ENCODE measurements at regions not wholly inside any gene's neighbourhood (a gene's known extent, or its start where the extent isn't known, plus 50 kb on each side); places are given as distances from the start of the nearest gene placed in this dataset.
"Not testable (repeated sequence)": the region's sequence is repeated elsewhere in the genome, so short reads cannot be mapped to it uniquely, and the experiment has no call there.

DNA sequence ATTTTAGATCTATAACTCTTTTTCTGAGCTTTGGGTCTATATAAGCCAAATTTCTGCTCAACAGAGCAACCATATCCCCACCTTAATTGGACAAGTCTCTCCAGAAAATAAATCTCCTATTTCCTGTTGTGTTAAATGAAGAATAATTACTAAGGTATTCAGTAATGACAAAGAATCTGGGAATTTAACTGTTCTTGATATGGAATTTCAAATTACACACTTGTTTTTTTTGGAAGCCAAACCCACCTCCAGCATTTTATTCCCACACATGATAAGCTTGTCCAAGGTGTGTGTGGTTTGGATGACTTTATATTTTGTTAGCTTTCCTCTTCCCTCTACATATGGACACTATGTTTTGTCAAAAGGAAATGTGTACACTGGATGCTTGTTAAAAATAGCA, 1313.2 kb upstream of the CDH18 start:
- DNase-seq; H3K27me3 ChIP-seq; H3K9me3 ChIP-seq; H3K4me3 ChIP-seq; ATAC-seq; H3K27ac ChIP-seq; intact Hi-C loops (cut with DNase I); H3K4me1 ChIP-seq; H3K36me3 ChIP-seq (replicated peaks in 1 of 2; ENCODE audit: insufficient read depth in 1 of 2, low read depth in 2 of 2): not testable (repeated sequence)

DNA sequence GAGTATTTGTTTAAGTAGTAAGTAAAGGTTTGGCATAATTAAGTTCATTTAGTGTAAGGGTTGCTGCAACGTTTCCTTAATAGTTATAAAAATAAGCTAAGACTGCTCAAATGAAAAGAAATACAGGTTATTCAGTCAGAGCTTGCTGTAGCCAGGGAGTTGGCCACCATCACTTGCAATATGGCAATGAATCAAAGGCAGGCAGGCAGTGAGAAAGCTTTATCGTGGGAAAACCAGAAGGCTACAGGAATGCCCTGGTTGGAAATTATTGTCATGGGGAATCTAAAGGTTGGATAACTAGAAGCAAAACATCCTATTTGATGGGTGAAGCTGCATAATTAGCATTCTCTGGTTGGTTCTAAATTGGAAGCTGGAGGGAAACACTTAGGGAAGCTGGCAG, 1286.4 kb upstream of the CDH18 start:
- H3K27me3 ChIP-seq; H3K27ac ChIP-seq; DNase-seq; H3K4me3 ChIP-seq; H3K4me1 ChIP-seq; H3K36me3 ChIP-seq (replicated peaks in 1 of 2; ENCODE audit: insufficient read depth in 1 of 2, low read depth in 2 of 2); ATAC-seq; H3K9me3 ChIP-seq; intact Hi-C loops (cut with DNase I): not testable (repeated sequence)
- WGBS, 2 donors, result 40 to 43% methylated on average over 2 of the region's 2 CpGs

DNA sequence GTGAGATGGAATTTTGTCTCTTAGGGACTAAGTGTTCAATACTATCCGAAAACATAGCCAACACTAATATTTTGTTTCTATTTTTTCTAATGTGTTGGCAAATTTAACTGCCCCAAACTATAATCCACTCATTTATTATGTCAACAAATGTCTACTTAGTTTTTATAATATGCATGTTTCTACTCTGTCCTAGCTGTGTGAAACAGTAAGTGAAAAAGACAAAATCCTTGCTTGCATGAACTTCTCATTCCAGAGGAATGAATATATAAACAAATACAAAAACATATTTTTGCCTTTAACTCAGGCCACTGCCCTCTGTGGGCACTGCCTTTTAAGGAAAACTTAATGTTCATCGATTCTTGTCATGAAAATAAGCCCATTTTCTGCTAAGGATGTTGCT, 1275.4 kb upstream of the CDH18 start:
- no peak for TF ChIP-seq POLR2A (IDR thresholded peaks at IDR 0.05)
- TF ChIP-seq, protein P1, sequence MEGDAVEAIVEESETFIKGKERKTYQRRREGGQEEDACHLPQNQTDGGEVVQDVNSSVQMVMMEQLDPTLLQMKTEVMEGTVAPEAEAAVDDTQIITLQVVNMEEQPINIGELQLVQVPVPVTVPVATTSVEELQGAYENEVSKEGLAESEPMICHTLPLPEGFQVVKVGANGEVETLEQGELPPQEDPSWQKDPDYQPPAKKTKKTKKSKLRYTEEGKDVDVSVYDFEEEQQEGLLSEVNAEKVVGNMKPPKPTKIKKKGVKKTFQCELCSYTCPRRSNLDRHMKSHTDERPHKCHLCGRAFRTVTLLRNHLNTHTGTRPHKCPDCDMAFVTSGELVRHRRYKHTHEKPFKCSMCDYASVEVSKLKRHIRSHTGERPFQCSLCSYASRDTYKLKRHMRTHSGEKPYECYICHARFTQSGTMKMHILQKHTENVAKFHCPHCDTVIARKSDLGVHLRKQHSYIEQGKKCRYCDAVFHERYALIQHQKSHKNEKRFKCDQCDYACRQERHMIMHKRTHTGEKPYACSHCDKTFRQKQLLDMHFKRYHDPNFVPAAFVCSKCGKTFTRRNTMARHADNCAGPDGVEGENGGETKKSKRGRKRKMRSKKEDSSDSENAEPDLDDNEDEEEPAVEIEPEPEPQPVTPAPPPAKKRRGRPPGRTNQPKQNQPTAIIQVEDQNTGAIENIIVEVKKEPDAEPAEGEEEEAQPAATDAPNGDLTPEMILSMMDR (IDR thresholded peaks at IDR 0.05), result no peak
- intact Hi-C loops (cut with DNase I), result no loop called here
- Histone ChIP-seq H3K4me1 (no peaks in the 10 kb centered on the region), H3K4me3 (no peak overlapping the region), H3K9me3 (no peaks in the 10 kb centered on the region), H3K27me3 (no peaks in the 10 kb centered on the region), H3K36me3 (replicated peaks in 1 of 2; ENCODE audit: insufficient read depth in 1 of 2, low read depth in 2 of 2) (no peaks in the 10 kb centered on the region), H3K27ac (no peak overlapping the region)
- ATAC-seq (no peak), DNase-seq (no peak)
- 54 to 61% methylated on average over 2 of the region's 2 CpGs for WGBS, 2 donors

DNA sequence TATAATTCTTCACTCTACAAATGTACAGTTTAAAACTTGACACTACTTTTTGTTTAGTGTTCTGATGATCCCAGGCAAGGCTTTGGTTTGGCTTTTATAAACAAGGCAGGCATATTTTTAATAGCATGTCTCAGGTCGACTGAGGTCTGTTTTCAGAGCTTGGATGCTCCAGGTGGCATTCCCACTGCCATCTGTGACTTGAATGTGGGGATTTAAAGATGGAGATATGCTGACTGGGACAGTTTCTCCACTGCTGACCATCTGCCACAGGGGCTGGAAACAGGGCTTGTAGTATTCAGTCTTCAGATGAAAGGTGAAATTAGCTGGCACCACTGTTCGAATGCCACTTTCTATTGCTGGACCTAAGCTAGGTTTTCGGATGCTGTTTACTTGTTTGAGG, 1266.2 kb upstream of the CDH18 start:
- H3K27me3 ChIP-seq, result no peaks in the 10 kb centered on the region
- H3K4me1 ChIP-seq, result no peaks in the 10 kb centered on the region
- DNase-seq (peak in 1 of 4 donors; percentile 5), ATAC-seq (no peak)
- intact Hi-C loops (cut with DNase I), result no loop called here
- H3K4me3 ChIP-seq, result no peak overlapping the region
- H3K9me3 ChIP-seq, result peaks cover 0 to 5% (median 0%) of the 10 kb centered on the region in 3 donors
- H3K36me3 ChIP-seq (replicated peaks in 1 of 2; ENCODE audit: insufficient read depth in 1 of 2, low read depth in 2 of 2), result no peaks in the 10 kb centered on the region
- TF ChIP-seq POLR2A (IDR thresholded peaks at IDR 0.05), result no peak
- TF ChIP-seq, protein P1 (IDR thresholded peaks at IDR 0.05), result no peak
- 46 to 63% methylated on average over 3 of the region's 3 CpGs for WGBS, 2 donors
- no peak overlapping the region for H3K27ac ChIP-seq

DNA sequence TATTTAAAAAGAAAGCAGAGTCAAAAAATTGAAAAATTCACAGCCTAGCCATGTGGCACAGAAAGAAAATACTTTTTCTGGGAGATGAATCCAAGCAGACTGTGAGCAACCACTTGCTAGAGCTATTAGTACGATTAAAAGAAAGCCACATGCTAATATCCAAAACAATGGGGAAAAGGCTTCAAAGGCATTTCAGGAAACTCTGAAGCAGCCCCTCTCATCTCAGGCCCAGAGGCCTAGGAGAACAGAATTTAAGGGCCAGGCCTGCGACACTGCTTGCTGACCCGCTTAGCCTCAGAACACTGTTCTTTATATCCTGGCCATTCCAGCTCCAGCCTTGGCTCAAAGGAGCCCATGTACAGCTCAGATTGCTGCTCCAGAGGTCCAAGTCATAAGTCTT, 1257.0 kb upstream of the CDH18 start:
- H3K36me3 ChIP-seq (replicated peaks in 1 of 2; ENCODE audit: insufficient read depth in 1 of 2, low read depth in 2 of 2), result no peaks in the 10 kb centered on the region
- H3K27me3 ChIP-seq, result no peaks in the 10 kb centered on the region
- WGBS, 2 donors, result 34 to 45% methylated on average over 3 of the region's 3 CpGs
- no peak overlapping the region for H3K4me3 ChIP-seq
- no peak for ATAC-seq
- no peak overlapping the region for H3K27ac ChIP-seq
- H3K4me1 ChIP-seq, result no peaks in the 10 kb centered on the region
- no peak for TF ChIP-seq POLR2A (IDR thresholded peaks at IDR 0.05)
- TF ChIP-seq, protein P1 (IDR thresholded peaks at IDR 0.05), result no peak
- no peaks in the 10 kb centered on the region for H3K9me3 ChIP-seq
- intact Hi-C loops (cut with DNase I), result no loop called here
- no peak for DNase-seq

DNA sequence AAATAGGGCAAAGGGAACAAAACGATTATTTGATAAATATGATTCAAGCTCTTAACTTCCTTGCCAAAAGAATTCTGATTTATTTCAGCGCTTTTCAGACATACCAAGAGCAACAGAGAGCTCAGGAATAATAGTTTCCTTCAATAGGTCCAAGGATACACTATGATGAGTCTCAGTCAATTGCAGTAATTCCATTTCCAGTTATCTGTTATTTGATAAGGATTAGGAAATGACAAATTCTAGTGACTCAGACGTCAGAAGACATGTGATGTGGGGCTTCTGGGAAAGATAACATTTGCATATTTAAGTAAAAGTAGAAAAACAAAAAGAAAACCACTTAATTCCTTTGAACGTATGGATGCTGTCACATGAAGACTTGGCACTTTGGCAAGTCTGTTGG, 1250.8 kb upstream of the CDH18 start:
- ATAC-seq, result no peak
- Histone ChIP-seq H3K27me3 (no peaks in the 10 kb centered on the region), H3K9me3 (no peaks in the 10 kb centered on the region), H3K36me3 (replicated peaks in 1 of 2; ENCODE audit: insufficient read depth in 1 of 2, low read depth in 2 of 2) (no peaks in the 10 kb centered on the region), H3K4me1 (no peaks in the 10 kb centered on the region), H3K4me3 (no peak overlapping the region), H3K27ac (no peak overlapping the region)
- TF ChIP-seq, protein P1 (IDR thresholded peaks at IDR 0.05), result no peak
- no peak for TF ChIP-seq POLR2A (IDR thresholded peaks at IDR 0.05)
- intact Hi-C loops (cut with DNase I), result no loop called here
- 40 to 54% methylated on average over 4 of the region's 4 CpGs for WGBS, 2 donors
- no peak for DNase-seq
